Smooth muscle cell (in vitro differentiated cells): ENCODE measurements at regions not wholly inside any gene's neighbourhood (a gene's known extent, or its start where the extent isn't known, plus 50 kb on each side); places are given as distances from the start of the nearest gene placed in this dataset.

Experiments used
- DNase-seq: peaks from one replicate; lab custom pipeline; 2025; ENCODE audit not compliant: unreplicated experiment; lab: John Stamatoyannopoulos, UW
- H2AFZ ChIP-seq: fragments of 200-600 bp; sonication (generic); 2 replicates; pipeline ENCODE4 v1.6.0; 2016; ENCODE audit warnings: antibody characterized with exemption, low read depth, mild to moderate bottlenecking
- H3F3A ChIP-seq: fragments of 200-600 bp; sonication (generic); 2 replicates; pipeline ENCODE4 v1.6.0; 2017; ENCODE audit warnings: antibody characterized with exemption, low read depth
- H3K27ac ChIP-seq: fragments of 200-600 bp; sonication (generic); 2 replicates; pipeline ENCODE4 v1.5.1; 2016; ENCODE audit warnings: low read depth, mild to moderate bottlenecking
- H3K27me3 ChIP-seq: fragments of 200-600 bp; sonication (generic); 2 replicates; pipeline ENCODE4 v1.6.1; 2016; ENCODE audit warnings: low read depth, mild to moderate bottlenecking
- H3K36me3 ChIP-seq: fragments of 200-600 bp; sonication (generic); 2 replicates; pipeline ENCODE4 v1.5.1; 2016; ENCODE audit warnings: low read depth
- H3K4me1 ChIP-seq: fragments of 200-600 bp; sonication (generic); 2 replicates; pipeline ENCODE4 v1.5.1; 2016; ENCODE audit warnings: low read depth
- H3K4me2 ChIP-seq: fragments of 200-600 bp; sonication (generic); 2 replicates; pipeline ENCODE4 v1.6.0; 2016; ENCODE audit warnings: mild to moderate bottlenecking
- H3K4me3 ChIP-seq: fragments of 200-600 bp; sonication (generic); 2 replicates; pipeline ENCODE4 v1.5.1; 2016; ENCODE audit warnings: mild to moderate bottlenecking
- H3K79me2 ChIP-seq: fragments of 200-600 bp; sonication (generic); 2 replicates; pipeline ENCODE4 v1.6.0; 2016; ENCODE audit warnings: low read depth, mild to moderate bottlenecking
- H3K9ac ChIP-seq: fragments of 200-600 bp; sonication (generic); 2 replicates; pipeline ENCODE4 v1.6.0; 2016; ENCODE audit warnings: low read depth
- H3K9me3 ChIP-seq: fragments of 200-600 bp; sonication (generic); replicated peaks from 2 replicates; pipeline ENCODE4 v1.5.1; 2016; ENCODE audit warnings: low read depth
- H4K20me1 ChIP-seq: fragments of 200-600 bp; sonication (generic); 2 replicates; pipeline ENCODE4 v1.6.0; 2016; ENCODE audit warnings: low read depth
- WGBS: methylation state at CpG from one replicate; pipeline ENCODE4 v1.1.7; 2016; ENCODE audit warnings: low lambda C conversion rate; 5-methylcytosine and 5-hydroxymethylcytosine counted together
- TF ChIP-seq, protein P1 (sequence below): fragments of 200-600 bp; sonication (generic); IDR thresholded peaks from 2 replicates; pipeline ENCODE4 v1.5.1; 2017; ENCODE audit warnings: borderline replicate concordance, mild to moderate bottlenecking, antibody characterized with exemption; ENCODE audit not compliant: insufficient read depth, poor library complexity, severe bottlenecking

DNA sequence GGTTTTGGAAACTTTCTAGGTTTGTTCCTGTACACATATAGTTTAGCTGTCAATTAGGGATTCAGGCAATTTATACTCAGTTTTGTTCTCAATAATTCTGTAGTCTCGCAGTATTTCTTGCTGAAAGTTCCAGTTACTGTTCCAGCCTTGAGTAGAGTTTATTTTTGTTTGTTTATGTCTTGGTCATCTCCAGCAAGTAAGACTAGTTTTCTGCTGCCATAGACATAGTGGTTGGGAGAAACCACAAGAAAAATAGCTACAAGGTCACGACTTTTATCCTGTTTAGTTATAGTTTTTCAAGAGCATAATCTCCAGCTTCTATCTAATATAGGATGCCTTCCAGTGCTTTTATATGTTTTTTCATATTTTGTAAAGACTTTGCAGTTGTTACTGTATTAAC, 99.6 kb upstream of the FOXG1 start:
- TF ChIP-seq, protein P1, sequence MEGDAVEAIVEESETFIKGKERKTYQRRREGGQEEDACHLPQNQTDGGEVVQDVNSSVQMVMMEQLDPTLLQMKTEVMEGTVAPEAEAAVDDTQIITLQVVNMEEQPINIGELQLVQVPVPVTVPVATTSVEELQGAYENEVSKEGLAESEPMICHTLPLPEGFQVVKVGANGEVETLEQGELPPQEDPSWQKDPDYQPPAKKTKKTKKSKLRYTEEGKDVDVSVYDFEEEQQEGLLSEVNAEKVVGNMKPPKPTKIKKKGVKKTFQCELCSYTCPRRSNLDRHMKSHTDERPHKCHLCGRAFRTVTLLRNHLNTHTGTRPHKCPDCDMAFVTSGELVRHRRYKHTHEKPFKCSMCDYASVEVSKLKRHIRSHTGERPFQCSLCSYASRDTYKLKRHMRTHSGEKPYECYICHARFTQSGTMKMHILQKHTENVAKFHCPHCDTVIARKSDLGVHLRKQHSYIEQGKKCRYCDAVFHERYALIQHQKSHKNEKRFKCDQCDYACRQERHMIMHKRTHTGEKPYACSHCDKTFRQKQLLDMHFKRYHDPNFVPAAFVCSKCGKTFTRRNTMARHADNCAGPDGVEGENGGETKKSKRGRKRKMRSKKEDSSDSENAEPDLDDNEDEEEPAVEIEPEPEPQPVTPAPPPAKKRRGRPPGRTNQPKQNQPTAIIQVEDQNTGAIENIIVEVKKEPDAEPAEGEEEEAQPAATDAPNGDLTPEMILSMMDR = no peak
- no peak overlapping the region for H3K4me2 ChIP-seq
- H3F3A ChIP-seq = no peaks in the 10 kb centered on the region
- 70% methylated on average over 2 of the region's 2 CpGs for WGBS
- no peak for DNase-seq
- H3K79me2 ChIP-seq = no peaks in the 10 kb centered on the region
- no peaks in the 10 kb centered on the region for H4K20me1 ChIP-seq
- no peaks in the 10 kb centered on the region for H3K4me1 ChIP-seq
- no peaks in the 10 kb centered on the region for H3K36me3 ChIP-seq
- no peak overlapping the region for H3K9ac ChIP-seq
- H2AFZ ChIP-seq = no peak overlapping the region
- H3K4me3 ChIP-seq = no peak overlapping the region
- H3K27ac ChIP-seq = no peak overlapping the region
- H3K9me3 ChIP-seq = no peaks in the 10 kb centered on the region
- H3K27me3 ChIP-seq = no peaks in the 10 kb centered on the region

DNA sequence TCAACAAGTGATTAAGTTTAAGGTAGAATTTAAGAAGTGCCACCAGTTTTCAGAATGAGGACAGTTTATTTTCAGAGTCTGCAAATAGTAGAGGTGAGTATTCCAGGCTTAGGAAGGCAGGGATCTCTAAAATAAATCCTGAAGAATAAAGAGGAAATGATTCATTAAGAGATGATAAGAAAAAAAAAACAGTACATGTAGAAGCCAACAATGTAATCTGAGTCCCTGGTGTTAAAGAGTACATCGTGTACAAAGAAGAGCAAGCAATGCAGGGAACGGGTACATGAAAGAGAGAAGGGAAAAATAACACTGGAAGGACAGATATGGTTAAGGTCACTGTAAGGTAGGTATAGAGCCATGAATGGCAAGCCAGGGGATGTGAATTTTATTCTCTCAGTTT, 95.2 kb upstream of the FOXG1 start:
- 69% methylated on average over 2 of the region's 2 CpGs for WGBS
- no peak overlapping the region for H3K27ac ChIP-seq
- no peaks in the 10 kb centered on the region for H4K20me1 ChIP-seq
- H3K4me2 ChIP-seq = no peak overlapping the region
- no peak overlapping the region for H2AFZ ChIP-seq
- no peaks in the 10 kb centered on the region for H3K79me2 ChIP-seq
- no peak overlapping the region for H3K4me3 ChIP-seq
- no peaks in the 10 kb centered on the region for H3K27me3 ChIP-seq
- no peaks in the 10 kb centered on the region for H3K9me3 ChIP-seq
- DNase-seq = no peak
- H3F3A ChIP-seq = no peaks in the 10 kb centered on the region
- no peaks in the 10 kb centered on the region for H3K4me1 ChIP-seq
- no peaks in the 10 kb centered on the region for H3K36me3 ChIP-seq
- H3K9ac ChIP-seq = no peak overlapping the region
- TF ChIP-seq, protein P1 = no peak

DNA sequence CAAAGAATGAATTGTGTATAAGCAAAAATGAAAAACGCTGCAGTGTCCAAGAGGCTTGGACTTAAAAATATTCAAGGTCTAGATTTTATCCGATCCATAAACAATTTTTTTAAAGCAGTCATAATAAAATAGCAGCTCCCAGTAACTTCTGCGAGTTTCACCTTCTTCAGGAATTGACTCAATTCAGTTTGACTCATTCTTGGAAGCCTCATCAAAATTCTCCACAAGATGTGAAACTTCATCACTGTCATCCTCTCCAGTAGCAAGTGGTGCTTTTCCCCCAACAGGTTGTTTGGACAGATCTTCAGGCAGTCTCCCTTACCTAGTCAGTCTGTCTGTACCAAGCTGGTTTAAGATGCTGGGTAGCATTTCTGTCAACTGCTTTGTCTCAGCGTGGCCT, 93.5 kb upstream of the FOXG1 start:
- H2AFZ ChIP-seq = no peak overlapping the region
- H3K9ac ChIP-seq = no peak overlapping the region
- H4K20me1 ChIP-seq = no peaks in the 10 kb centered on the region
- H3K27me3 ChIP-seq = no peaks in the 10 kb centered on the region
- no peaks in the 10 kb centered on the region for H3K36me3 ChIP-seq
- H3K4me2 ChIP-seq = no peak overlapping the region
- no peaks in the 10 kb centered on the region for H3F3A ChIP-seq
- no peaks in the 10 kb centered on the region for H3K9me3 ChIP-seq
- DNase-seq = no peak
- H3K4me3 ChIP-seq = no peak overlapping the region
- no peaks in the 10 kb centered on the region for H3K4me1 ChIP-seq
- TF ChIP-seq, protein P1 = no peak
- WGBS = 96% methylated on average over 4 of the region's 4 CpGs
- H3K27ac ChIP-seq = no peak overlapping the region
- H3K79me2 ChIP-seq = no peaks in the 10 kb centered on the region

DNA sequence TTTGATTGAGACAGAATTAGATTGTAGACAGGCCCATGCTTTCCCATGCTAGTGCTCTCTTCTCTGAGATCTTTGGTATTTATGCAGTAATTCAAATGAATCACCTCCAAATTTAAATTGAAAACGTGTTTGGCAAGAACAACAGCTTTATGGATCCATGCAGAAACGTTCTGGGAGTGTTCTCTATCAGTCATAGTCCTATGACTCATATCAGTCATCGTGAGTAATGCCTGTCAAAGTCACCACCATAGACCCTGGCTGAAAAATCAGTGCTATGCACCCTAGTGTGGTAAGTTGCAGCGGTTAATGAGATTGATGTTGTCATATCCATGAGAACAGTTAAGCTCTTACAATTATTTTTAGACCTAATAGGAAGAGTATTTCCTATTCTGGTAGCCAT, 90.1 kb upstream of the FOXG1 start:
- no peaks in the 10 kb centered on the region for H3K9me3 ChIP-seq
- no peaks in the 10 kb centered on the region for H3K4me1 ChIP-seq
- H3F3A ChIP-seq = no peaks in the 10 kb centered on the region
- H3K4me3 ChIP-seq = no peak overlapping the region
- WGBS = 35% methylated on average over 4 of the region's 4 CpGs
- no peaks in the 10 kb centered on the region for H3K36me3 ChIP-seq
- no peak overlapping the region for H3K9ac ChIP-seq
- TF ChIP-seq, protein P1 = no peak
- H3K4me2 ChIP-seq = no peak overlapping the region
- no peaks in the 10 kb centered on the region for H4K20me1 ChIP-seq
- peak overlapping the region; percentile 58 for H3K27ac ChIP-seq
- H2AFZ ChIP-seq = no peak overlapping the region
- no peak for DNase-seq
- no peaks in the 10 kb centered on the region for H3K27me3 ChIP-seq
- H3K79me2 ChIP-seq = no peaks in the 10 kb centered on the region
